ENCODE measurements at regions not wholly inside any gene's neighbourhood (a gene's known extent, or its start where the extent isn't known, plus 50 kb on each side); places are given as distances from the start of the nearest gene placed in this dataset.

DNA sequence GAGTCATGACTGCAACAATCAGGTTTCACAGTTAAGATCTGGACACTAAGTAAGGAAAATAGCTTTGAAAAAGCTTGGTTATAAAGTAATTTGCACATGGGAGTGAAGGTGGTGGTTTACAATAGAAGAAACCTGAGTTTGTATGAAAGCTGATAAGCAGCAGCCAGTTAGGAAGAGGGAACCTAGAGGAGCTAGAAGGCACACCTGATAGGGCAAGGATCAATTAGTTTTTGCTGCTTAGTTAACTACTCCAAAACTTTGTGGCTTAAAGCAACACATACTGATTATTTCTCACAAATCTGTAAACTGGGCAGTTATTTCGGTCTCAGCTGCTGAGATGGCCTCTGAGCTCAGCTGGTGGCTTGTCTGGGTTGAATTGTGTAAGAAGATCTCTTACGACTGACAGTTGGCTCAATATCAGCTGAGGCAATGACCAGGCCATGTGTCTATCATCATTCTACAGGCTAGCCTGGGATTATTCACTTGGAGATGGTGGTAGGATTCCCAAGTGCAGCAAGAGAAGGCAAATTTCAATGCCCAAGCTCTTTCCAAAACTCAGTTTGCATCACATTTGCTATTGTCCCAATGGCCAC lies 255.0 kb upstream of the PITX2 start:
- TF ChIP-seq, protein P1, sequence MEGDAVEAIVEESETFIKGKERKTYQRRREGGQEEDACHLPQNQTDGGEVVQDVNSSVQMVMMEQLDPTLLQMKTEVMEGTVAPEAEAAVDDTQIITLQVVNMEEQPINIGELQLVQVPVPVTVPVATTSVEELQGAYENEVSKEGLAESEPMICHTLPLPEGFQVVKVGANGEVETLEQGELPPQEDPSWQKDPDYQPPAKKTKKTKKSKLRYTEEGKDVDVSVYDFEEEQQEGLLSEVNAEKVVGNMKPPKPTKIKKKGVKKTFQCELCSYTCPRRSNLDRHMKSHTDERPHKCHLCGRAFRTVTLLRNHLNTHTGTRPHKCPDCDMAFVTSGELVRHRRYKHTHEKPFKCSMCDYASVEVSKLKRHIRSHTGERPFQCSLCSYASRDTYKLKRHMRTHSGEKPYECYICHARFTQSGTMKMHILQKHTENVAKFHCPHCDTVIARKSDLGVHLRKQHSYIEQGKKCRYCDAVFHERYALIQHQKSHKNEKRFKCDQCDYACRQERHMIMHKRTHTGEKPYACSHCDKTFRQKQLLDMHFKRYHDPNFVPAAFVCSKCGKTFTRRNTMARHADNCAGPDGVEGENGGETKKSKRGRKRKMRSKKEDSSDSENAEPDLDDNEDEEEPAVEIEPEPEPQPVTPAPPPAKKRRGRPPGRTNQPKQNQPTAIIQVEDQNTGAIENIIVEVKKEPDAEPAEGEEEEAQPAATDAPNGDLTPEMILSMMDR (IDR thresholded peaks at IDR 0.05) = no peak
- no peak for TF ChIP-seq POLR2A (IDR thresholded peaks at IDR 0.05)
